Gastrocnemius medialis (tissue), 4 donors: ENCODE measurements at regions not wholly inside any gene's neighbourhood (a gene's known extent, or its start where the extent isn't known, plus 50 kb on each side); places are given as distances from the start of the nearest gene placed in this dataset.

Experiments used
- ATAC-seq, 2 donors: fragments of 150-250 bp; one replicate each; pipeline ENCODE4 v1.9.1; 2016
- DNase-seq, 2 donors: peaks; one replicate each; pipeline ENCODE4 v3.0.0-alpha.2; 2019
- H3K27ac ChIP-seq, 4 donors: fragments of 200-600 bp; sonication (generic); 1 replicate in 1 of 4; 2 replicates in 3 of 4; pipeline ENCODE4 v1.5.1; 2016 to 2018; ENCODE audit warnings: mild to moderate bottlenecking in 2 of 4, moderate library complexity in 1 of 4
- H3K27me3 ChIP-seq, 3 donors: fragments of 200-600 bp; sonication (generic) in 2 of 3; 1 replicate in 1 of 3; 2 replicates in 2 of 3; pipeline versions ENCODE4 v1.5.1 to v1.6.0; 2016 to 2019; ENCODE audit warnings: mild to moderate bottlenecking in 1 of 3, moderate library complexity in 1 of 3
- H3K36me3 ChIP-seq, 2 donors: fragments of 200-600 bp; sonication (generic) in 1 of 2; one replicate each; pipeline ENCODE4 v1.5.1; 2017 to 2018
- H3K4me1 ChIP-seq, 2 donors: fragments of 200-600 bp; sonication (generic) in 1 of 2; one replicate each; pipeline ENCODE4 v1.5.1; 2016 to 2017; ENCODE audit warnings: mild to moderate bottlenecking in 2 of 2
- H3K4me3 ChIP-seq, 4 donors: fragments of 200-600 bp; sonication (generic) in 3 of 4; 1 replicate in 1 of 4; 2 replicates in 3 of 4; pipeline ENCODE4 v1.5.1; 2016 to 2019; ENCODE audit warnings: mild to moderate bottlenecking in 2 of 4
- H3K9me3 ChIP-seq, 3 donors: fragments of 200-600 bp; sonication (generic) in 2 of 3; 1 replicate in 1 of 3; 2 replicates in 2 of 3; pipeline ENCODE4 v1.5.1; 2016 to 2019
- POLR2A ChIP-seq, 2 donors: fragments of 450-650 bp; IDR thresholded peaks; one replicate each; pipeline ENCODE4 v1.6.1; 2017; ENCODE audit warnings: antibody characterized with exemption in 2 of 2, mild to moderate bottlenecking in 2 of 2, moderate library complexity in 2 of 2
- in situ Hi-C, 4 donors: fragments of 200-750 bp; cut with MboI; loops; one replicate each; pipeline versions ENCODE4 v1.15.0 to v1.8.0; 2017; ENCODE audit warnings: low sequenced_read_pairs in 4 of 4
- intact Hi-C: fragments of 100-400 bp; cut with DNase I; formaldehyde crosslinking; loops from one replicate; pipeline ENCODE4 v1.15.1; 2023; ENCODE audit warnings: low total_unique reads
- TF ChIP-seq, protein P1 (sequence below), 5 experiments: fragments of 450-650 bp in 3 of 5; fragments of 200-600 bp in 2 of 5; sonication (generic) in 2 of 5; IDR thresholded peaks in 4 of 5; conservative IDR thresholded peaks in 1 of 5; 1 replicate in 4 of 5; 2 replicates in 1 of 5; pipeline ENCODE4 v1.5.1; 2016 to 2019; ENCODE audit warnings: antibody characterized with exemption in 5 of 5, mild to moderate bottlenecking in 3 of 5, moderate library complexity in 3 of 5

DNA sequence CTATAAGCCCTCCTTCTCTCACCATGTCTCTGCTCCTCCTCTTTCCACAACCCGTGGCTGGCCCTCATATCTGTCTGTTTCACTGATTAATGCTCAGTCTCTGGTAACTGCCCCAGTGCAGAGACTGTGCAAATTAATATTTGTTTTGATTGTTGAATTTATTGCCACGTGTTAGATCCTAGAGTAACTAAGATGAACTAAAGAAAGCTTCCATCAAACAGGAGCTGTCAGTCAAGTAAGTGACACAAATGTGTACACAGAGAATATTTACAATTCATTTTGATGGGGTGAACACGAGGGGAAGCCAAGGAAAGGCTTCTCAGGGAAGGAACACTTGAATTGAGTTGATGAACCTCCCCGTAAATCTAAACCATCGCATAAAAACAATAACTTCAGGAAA, 182.5 kb downstream of the BAMBI start:
- intact Hi-C loops = no loop called here
- Histone ChIP-seq H3K36me3 (no peaks in the 10 kb centered on the region), H3K9me3 (no peaks in the 10 kb centered on the region), H3K4me1 (no peaks in the 10 kb centered on the region), H3K4me3 (no peak overlapping the region), H3K27ac (no peak overlapping the region), H3K27me3 (no peaks in the 10 kb centered on the region)
- ATAC-seq = no peak
- TF ChIP-seq, protein P1, sequence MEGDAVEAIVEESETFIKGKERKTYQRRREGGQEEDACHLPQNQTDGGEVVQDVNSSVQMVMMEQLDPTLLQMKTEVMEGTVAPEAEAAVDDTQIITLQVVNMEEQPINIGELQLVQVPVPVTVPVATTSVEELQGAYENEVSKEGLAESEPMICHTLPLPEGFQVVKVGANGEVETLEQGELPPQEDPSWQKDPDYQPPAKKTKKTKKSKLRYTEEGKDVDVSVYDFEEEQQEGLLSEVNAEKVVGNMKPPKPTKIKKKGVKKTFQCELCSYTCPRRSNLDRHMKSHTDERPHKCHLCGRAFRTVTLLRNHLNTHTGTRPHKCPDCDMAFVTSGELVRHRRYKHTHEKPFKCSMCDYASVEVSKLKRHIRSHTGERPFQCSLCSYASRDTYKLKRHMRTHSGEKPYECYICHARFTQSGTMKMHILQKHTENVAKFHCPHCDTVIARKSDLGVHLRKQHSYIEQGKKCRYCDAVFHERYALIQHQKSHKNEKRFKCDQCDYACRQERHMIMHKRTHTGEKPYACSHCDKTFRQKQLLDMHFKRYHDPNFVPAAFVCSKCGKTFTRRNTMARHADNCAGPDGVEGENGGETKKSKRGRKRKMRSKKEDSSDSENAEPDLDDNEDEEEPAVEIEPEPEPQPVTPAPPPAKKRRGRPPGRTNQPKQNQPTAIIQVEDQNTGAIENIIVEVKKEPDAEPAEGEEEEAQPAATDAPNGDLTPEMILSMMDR (IDR thresholded peaks at IDR 0.05 in 4 of 5, conservative IDR thresholded peaks at IDR 0.05 in 1 of 5) = no peak
- no peak for TF ChIP-seq POLR2A (IDR thresholded peaks at IDR 0.05)
- DNase-seq = no peak
- in situ Hi-C loops = no loop called here

GRCh38 chr10:28862219-28862618, 184.9 kb downstream of the BAMBI start:
- no peaks in the 10 kb centered on the region for H3K36me3 ChIP-seq
- no peak overlapping the region for H3K4me3 ChIP-seq
- no peaks in the 10 kb centered on the region for H3K9me3 ChIP-seq
- no peak for DNase-seq
- no peak for TF ChIP-seq POLR2A (IDR thresholded peaks at IDR 0.05)
- TF ChIP-seq, protein P1 (IDR thresholded peaks at IDR 0.05 in 4 of 5, conservative IDR thresholded peaks at IDR 0.05 in 1 of 5) = no peak
- H3K27me3 ChIP-seq = no peaks in the 10 kb centered on the region
- no peaks in the 10 kb centered on the region for H3K4me1 ChIP-seq
- no peak for ATAC-seq
- no peak overlapping the region for H3K27ac ChIP-seq
- intact Hi-C loops = no loop called here
- in situ Hi-C loops = no loop called here

DNA sequence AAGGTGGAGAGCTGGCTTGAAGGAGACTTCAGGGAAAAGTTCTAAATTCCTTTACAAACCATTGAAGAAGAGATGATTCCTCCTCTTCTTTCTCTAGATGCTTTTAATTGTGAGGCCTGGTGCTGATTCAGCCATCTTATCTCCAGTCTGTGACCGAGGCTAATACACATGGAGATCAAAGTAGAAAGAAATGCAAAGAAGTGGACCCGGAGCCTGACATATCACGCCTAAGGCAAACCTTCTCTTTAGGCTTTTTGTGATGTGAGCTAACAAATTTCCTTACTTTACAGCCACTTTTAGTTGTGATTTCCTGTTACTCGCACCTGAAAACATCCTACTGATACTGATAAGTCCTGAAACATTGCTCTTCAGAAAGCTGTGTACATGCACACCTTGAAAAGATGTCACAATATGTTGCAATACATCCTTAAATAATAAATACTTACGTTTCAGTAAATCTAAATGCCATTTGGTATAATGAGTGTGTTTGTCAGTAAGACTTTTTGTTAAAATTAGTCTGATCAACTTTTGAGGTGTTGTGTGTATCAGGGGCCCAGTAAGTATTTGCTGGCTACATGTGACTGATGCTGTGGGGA, 192.4 kb downstream of the BAMBI start:
- TF ChIP-seq, protein P1 (IDR thresholded peaks at IDR 0.05 in 4 of 5, conservative IDR thresholded peaks at IDR 0.05 in 1 of 5) = no peak
- no peak for TF ChIP-seq POLR2A (IDR thresholded peaks at IDR 0.05)
- no peaks in the 10 kb centered on the region for H3K36me3 ChIP-seq
- in situ Hi-C loops = no loop called here
- ATAC-seq (no peak), DNase-seq (no peak)
- no peak overlapping the region for H3K4me3 ChIP-seq
- no peak overlapping the region for H3K27ac ChIP-seq
- H3K9me3 ChIP-seq = no peaks in the 10 kb centered on the region
- H3K27me3 ChIP-seq = no peaks in the 10 kb centered on the region
- intact Hi-C loops = no loop called here
- H3K4me1 ChIP-seq = no peaks in the 10 kb centered on the region

DNA sequence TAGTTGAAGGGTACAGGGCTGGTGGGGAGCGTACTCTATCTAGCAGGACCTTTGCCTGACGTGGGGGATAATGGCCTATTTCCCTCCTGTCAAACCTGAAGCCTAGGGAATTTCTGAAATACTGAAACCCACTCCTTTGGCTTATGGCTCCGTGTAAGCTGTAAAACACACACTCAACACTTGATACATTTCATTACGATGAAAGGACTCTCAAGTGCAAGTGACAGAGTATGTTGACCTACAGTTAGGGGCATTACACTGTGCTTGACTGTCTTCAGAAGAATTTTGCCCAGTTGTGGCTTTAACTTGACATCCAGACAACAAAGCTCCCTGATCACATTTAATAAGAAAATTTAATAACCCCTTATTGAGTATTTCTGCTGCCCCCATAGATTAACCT, 194.3 kb downstream of the BAMBI start:
- in situ Hi-C loops = no loop called here
- no peak for DNase-seq
- no peaks in the 10 kb centered on the region for H3K4me1 ChIP-seq
- intact Hi-C loops = no loop called here
- ATAC-seq = no peak
- H3K36me3 ChIP-seq = no peaks in the 10 kb centered on the region
- H3K27ac ChIP-seq = no peak overlapping the region
- no peak for TF ChIP-seq POLR2A (IDR thresholded peaks at IDR 0.05)
- TF ChIP-seq, protein P1 (IDR thresholded peaks at IDR 0.05 in 4 of 5, conservative IDR thresholded peaks at IDR 0.05 in 1 of 5) = no peak
- H3K9me3 ChIP-seq = no peaks in the 10 kb centered on the region
- no peak overlapping the region for H3K4me3 ChIP-seq
- H3K27me3 ChIP-seq = no peaks in the 10 kb centered on the region

- DNase-seq (no peak), ATAC-seq (no peak)
- in situ Hi-C loops = no loop called here
- Histone ChIP-seq H3K36me3 (no peaks in the 10 kb centered on the region), H3K27me3 (no peaks in the 10 kb centered on the region), H3K9me3 (no peaks in the 10 kb centered on the region), H3K27ac (no peak overlapping the region), H3K4me1 (no peaks in the 10 kb centered on the region), H3K4me3 (no peak overlapping the region)
- intact Hi-C loops = no loop called here
- TF ChIP-seq, protein P1 (IDR thresholded peaks at IDR 0.05 in 4 of 5, conservative IDR thresholded peaks at IDR 0.05 in 1 of 5) = no peak
- no peak for TF ChIP-seq POLR2A (IDR thresholded peaks at IDR 0.05)
Observed at GRCh38 chr10:28872587-28873165, 195.4 kb downstream of the BAMBI start.
